AG09309 (cell line): ENCODE measurements at regions not wholly inside any gene's neighbourhood (a gene's known extent, or its start where the extent isn't known, plus 50 kb on each side); places are given as distances from the start of the nearest gene placed in this dataset.

Experiments used
- DNase-seq: peaks from one replicate; pipeline ENCODE4 v3.0.0-alpha.2; 2010; ENCODE audit warnings: low read depth
- H3K4me3 ChIP-seq: 2 replicates; pipeline ENCODE4 v1.5.1; 2011; ENCODE audit warnings: mild to moderate bottlenecking, low read depth, low read length, moderate library complexity; ENCODE audit not compliant: control insufficient read depth
- TF ChIP-seq, protein P1 (sequence below): IDR thresholded peaks from 2 replicates; pipeline ENCODE4 v1.5.1; 2011; ENCODE audit warnings: mild to moderate bottlenecking, low read depth, low read length, inconsistent platforms; ENCODE audit not compliant: insufficient read depth, control insufficient read depth; ENCODE audit errors: missing control alignments

- TF ChIP-seq, protein P1, sequence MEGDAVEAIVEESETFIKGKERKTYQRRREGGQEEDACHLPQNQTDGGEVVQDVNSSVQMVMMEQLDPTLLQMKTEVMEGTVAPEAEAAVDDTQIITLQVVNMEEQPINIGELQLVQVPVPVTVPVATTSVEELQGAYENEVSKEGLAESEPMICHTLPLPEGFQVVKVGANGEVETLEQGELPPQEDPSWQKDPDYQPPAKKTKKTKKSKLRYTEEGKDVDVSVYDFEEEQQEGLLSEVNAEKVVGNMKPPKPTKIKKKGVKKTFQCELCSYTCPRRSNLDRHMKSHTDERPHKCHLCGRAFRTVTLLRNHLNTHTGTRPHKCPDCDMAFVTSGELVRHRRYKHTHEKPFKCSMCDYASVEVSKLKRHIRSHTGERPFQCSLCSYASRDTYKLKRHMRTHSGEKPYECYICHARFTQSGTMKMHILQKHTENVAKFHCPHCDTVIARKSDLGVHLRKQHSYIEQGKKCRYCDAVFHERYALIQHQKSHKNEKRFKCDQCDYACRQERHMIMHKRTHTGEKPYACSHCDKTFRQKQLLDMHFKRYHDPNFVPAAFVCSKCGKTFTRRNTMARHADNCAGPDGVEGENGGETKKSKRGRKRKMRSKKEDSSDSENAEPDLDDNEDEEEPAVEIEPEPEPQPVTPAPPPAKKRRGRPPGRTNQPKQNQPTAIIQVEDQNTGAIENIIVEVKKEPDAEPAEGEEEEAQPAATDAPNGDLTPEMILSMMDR, result no peak
- DNase-seq, result no peak
- H3K4me3 ChIP-seq, result no peak overlapping the region
Observed at GRCh38 chr11:38266691-38267090, 1668.7 kb upstream of the RAG2 start.

DNA sequence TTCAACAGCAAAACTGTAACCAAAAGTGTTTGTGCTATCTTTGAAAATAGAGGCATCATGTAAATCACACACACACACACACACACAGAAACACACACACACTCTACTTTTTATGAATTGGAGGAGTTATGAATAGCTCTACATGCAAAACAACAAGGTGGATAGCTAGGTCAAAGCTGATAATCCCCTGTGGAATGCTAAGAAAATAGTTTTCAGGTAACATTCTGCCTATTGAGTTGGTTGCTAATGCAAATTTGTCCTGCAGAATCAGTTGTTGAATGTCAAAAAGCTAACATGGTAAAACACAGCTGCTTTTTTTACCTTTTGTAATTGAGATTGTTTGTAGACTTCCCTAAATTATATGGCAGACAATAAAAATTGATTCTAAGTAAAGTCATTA, 1658.4 kb upstream of the RAG2 start:
- no peak for DNase-seq
- TF ChIP-seq, protein P1, result no peak
- H3K4me3 ChIP-seq, result no peak overlapping the region

- TF ChIP-seq, protein P1, result no peak
- H3K4me3 ChIP-seq, result no peak overlapping the region
- no peak for DNase-seq
Observed at GRCh38 chr11:38254913-38255312, 1656.9 kb upstream of the RAG2 start.

- TF ChIP-seq, protein P1, result no peak
- no peak for DNase-seq
- no peak overlapping the region for H3K4me3 ChIP-seq
Observed at GRCh38 chr11:38252620-38253019, 1654.6 kb upstream of the RAG2 start.

DNA sequence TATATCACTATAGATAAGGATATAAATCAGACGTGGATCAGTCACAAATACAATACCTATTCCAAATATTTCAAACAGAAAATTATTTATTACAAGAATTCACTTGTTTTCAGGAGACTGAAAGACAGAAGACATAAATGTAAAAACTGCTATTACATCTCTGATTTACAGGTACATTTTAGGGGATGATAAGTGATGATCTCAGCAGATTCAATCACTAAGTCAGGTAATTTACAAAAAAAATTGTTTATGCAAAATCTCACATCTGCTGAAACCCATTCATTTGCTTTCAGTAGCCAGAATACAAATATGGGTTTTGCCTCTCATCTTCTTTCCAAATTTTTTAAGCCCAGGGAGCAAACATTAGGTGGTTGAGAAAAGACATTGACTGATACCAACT, 1648.4 kb upstream of the RAG2 start:
- H3K4me3 ChIP-seq, result no peak overlapping the region
- no peak for DNase-seq
- TF ChIP-seq, protein P1, result no peak

GRCh38 chr11:38226684-38227083, 1628.6 kb upstream of the RAG2 start:
- no peak overlapping the region for H3K4me3 ChIP-seq
- TF ChIP-seq, protein P1, result no peak

DNA sequence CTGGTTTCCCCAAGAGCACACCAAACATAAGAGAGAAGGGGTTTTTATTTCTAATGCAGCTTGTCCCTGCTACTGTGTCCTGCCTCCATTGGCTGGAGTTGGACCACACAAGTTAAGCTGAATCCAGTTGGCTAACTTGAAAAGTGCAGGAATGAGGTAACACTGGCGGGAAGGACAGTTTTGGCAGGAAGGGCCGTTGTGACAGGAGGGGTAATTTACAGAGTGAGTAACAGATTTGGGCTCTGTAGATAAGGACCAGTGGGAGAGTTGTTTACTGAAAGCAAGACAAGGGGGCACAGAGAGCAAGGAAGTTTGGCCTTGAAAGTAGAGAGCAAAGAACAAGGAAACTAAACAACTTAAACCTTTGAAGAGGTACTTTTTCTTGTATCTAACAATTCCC, 1623.3 kb upstream of the RAG2 start:
- DNase-seq, result no peak
- TF ChIP-seq, protein P1, result no peak
- H3K4me3 ChIP-seq, result no peak overlapping the region

More at GRCh38 chr11:38226684-38227083, 1628.6 kb upstream of the RAG2 start:
- DNase-seq, result no peak
